AG04450 (cell line): ENCODE measurements at regions not wholly inside any gene's neighbourhood (a gene's known extent, or its start where the extent isn't known, plus 50 kb on each side); places are given as distances from the start of the nearest gene placed in this dataset.
"Not testable (repeated sequence)": the region's sequence is repeated elsewhere in the genome, so short reads cannot be mapped to it uniquely, and the experiment has no call there.

ENCODE experiments used
- CTCF ChIA-PET: fragments of 300-600, 350-600 bp; formaldehyde crosslinking; extraction: SDS; loops from one replicate; lab custom pipeline; 2022; ENCODE audit warnings: antibody characterized with exemption, inconsistent platforms; lab: Charles Lee
- POLR2A ChIA-PET: fragments of 350-600 bp; formaldehyde crosslinking; extraction: SDS; loops from one replicate; lab custom pipeline; 2021; ENCODE audit warnings: antibody characterized with exemption, inconsistent platforms; lab: Yijun Ruan, JAX
- DNase-seq: peaks from one replicate; pipeline ENCODE4 v3.0.0-alpha.2; 2011; ENCODE audit warnings: low read depth, low spot score
- H3K27ac ChIP-seq: one replicate; pipeline ENCODE4 v1.5.1; 2012; ENCODE audit warnings: low read depth, low read length, control low read depth
- H3K27me3 ChIP-seq: one replicate; pipeline ENCODE4 v1.6.0; 2012; ENCODE audit warnings: low read length; ENCODE audit not compliant: control insufficient read depth, insufficient read depth
- H3K4me3 ChIP-seq: 2 replicates; pipeline ENCODE4 v1.5.1; 2011; ENCODE audit warnings: mild to moderate bottlenecking, low read depth, low read length, control low read depth
- H3K9me3 ChIP-seq: 2 replicates; pipeline ENCODE4 v1.5.1; 2012; ENCODE audit warnings: low read length; ENCODE audit not compliant: control insufficient read depth, insufficient read depth
- CTCF ChIP-seq: IDR thresholded peaks from 2 replicates; pipeline ENCODE4 v1.5.1; 2011; ENCODE audit warnings: low read depth, low read length, control low read depth, inconsistent platforms

GRCh38 chr10:117431160-117431559 is 55.9 kb upstream of the PDZD8 start:
- H3K4me3 ChIP-seq, result no peak overlapping the region
- H3K27ac ChIP-seq, result no peak overlapping the region
- no peak for DNase-seq

GRCh38 chr10:117430535-117430934 is 55.3 kb upstream of the PDZD8 start:
- H3K9me3 ChIP-seq, H3K4me3 ChIP-seq, H3K27ac ChIP-seq, POLR2A ChIA-PET, H3K27me3 ChIP-seq, DNase-seq: not testable (repeated sequence)
- CTCF ChIA-PET, result interaction anchor here (1.4 kb wide), 1 partner anchor 12 kb away, joined by 7 read pairs; no protein-coding TSS in a partner anchor

More at GRCh38 chr10:117431160-117431559, 55.9 kb upstream of the PDZD8 start:
- TF ChIP-seq CTCF, result no peak
- Histone ChIP-seq H3K27me3 (no peaks in the 10 kb centered on the region), H3K9me3 (no peaks in the 10 kb centered on the region)
- CTCF ChIA-PET, result interaction anchor here (1.3 to 1.4 kb wide), 2 partner anchors 12 to 214 kb away, joined by 4 to 7 read pairs; no protein-coding TSS in a partner anchor
- POLR2A ChIA-PET, result no interaction called here

- H3K27ac ChIP-seq, result no peak overlapping the region
- ChIA-PET POLR2A (no interaction called here), CTCF (interaction anchor here (2.4 kb wide), 1 partner anchor 13 kb away, joined by 9 read pairs; no protein-coding TSS in a partner anchor)
- no peak overlapping the region for H3K4me3 ChIP-seq
- no peaks in the 10 kb centered on the region for H3K27me3 ChIP-seq
- no peaks in the 10 kb centered on the region for H3K9me3 ChIP-seq
- no peak for DNase-seq
- no peak for TF ChIP-seq CTCF
These were observed 54.5 kb upstream of the PDZD8 start for GRCh38 chr10:117429643-117430265.

- Histone ChIP-seq H3K27me3 (no peaks in the 10 kb centered on the region), H3K4me3 (no peak overlapping the region), H3K9me3 (no peaks in the 10 kb centered on the region), H3K27ac (no peak overlapping the region)
- TF ChIP-seq CTCF, result no peak
- DNase-seq, result no peak
- CTCF ChIA-PET, result interaction anchor here (2.4 kb wide), 1 partner anchor 15 kb away, joined by 9 read pairs; no protein-coding TSS in a partner anchor
- POLR2A ChIA-PET, result no interaction called here
These were observed 52.1 kb upstream of the PDZD8 start for GRCh38 chr10:117427356-117427755.

- H3K9me3 ChIP-seq, result no peaks in the 10 kb centered on the region
- H3K27ac ChIP-seq, result no peak overlapping the region
- ChIA-PET POLR2A (no interaction called here), CTCF (interaction anchor here (0.6 kb wide), 1 partner anchor 258 kb away, joined by 3 read pairs; no protein-coding TSS in a partner anchor)
- DNase-seq, result no peak
- no peaks in the 10 kb centered on the region for H3K27me3 ChIP-seq
- TF ChIP-seq CTCF, result no peak
- H3K4me3 ChIP-seq, result no peak overlapping the region
These were observed 50.8 kb upstream of the PDZD8 start for GRCh38 chr10:117425974-117426566.
